NOMO-1 treated with DMSO at 0.1 percent for 48 hours (cell line): ENCODE measurements at regions not wholly inside any gene's neighbourhood (a gene's known extent, or its start where the extent isn't known, plus 50 kb on each side); places are given as distances from the start of the nearest gene placed in this dataset.
"Not testable (repeated sequence)": the region's sequence is repeated elsewhere in the genome, so short reads cannot be mapped to it uniquely, and the experiment has no call there.

Source experiments
- DNase-seq: peaks from one replicate; lab custom pipeline; 2025; ENCODE audit not compliant: unreplicated experiment; lab: John Stamatoyannopoulos, UW

DNA sequence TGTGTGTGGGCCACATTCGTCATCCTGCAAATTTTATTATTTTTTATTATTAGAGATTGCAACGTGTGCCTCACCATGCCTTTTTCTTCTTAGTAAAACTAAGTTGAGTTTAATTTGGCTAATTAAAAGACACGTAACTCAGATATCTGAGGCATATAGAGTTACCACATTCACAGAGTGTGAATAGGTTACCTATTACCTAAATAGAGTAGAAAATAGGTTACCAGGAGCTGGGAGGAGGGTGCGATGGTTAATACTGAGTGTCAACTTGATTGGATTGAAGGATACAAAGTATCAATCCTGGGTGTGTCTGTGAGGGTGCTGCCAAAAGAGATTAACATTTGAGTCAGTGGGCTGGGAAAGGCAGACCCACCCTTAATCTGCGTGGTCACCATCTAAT is 116.3 kb upstream of the CARD11 start:
- not testable (repeated sequence) for DNase-seq

DNA sequence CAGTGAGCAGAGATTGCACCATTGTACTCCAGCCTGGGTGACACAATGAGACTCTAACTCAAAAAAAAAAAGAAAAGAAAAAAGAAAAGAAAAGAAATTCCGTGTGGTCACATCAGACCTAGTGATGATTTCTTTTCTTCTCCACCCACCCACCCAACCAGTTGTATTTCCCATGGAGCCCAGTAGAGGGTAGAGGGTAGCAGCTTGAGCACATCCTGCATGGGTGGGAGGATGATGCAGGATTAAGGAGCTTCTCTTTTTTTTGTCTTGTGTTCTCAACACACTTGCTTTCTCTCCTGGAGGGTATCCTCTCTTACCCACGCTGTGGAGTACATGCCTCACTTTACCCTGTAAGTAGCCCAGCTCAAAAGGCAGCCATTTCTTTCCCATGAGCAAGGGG is 118.6 kb upstream of the CARD11 start:
- peak; percentile 60 for DNase-seq

DNA sequence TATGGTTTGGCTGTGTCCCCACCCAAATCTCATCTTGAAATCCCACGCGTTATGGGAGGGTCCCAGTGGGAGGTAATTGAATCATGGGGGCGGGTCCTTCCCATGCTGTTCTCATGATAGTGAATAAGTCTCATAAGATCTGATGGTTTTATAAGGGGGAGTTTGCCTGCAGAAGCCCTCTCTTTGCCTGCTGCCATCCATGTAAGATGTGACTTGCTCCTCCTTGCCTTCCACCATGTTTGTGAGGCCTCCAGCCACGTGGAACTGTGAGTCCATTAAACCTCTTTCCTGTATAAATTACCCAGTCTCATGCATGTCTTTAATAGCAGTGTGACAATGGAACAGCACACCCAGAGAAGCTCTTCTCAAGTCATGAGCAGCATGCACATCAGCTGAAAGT is 119.1 kb upstream of the CARD11 start:
- not testable (repeated sequence) for DNase-seq

DNA sequence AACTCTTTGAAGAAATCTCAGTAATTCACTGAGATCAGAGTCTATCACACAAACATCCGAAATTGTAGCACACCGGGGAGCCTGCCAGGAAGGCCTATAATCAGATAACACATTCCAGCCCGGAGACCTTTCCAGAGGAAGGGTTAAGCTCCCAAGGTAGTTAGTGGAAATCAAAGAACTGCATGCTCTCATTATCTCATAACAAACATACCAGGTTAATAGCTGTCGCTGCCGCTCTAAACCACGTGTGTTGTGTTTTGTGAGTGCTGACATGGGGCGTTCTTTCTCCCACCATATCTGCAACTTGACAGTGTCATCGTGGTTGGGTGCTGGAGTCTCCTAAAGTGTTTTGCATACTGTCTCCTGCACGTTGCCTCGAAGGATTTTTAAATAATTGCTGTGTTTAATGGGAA is 120.7 kb upstream of the CARD11 start:
- no peak for DNase-seq

DNA sequence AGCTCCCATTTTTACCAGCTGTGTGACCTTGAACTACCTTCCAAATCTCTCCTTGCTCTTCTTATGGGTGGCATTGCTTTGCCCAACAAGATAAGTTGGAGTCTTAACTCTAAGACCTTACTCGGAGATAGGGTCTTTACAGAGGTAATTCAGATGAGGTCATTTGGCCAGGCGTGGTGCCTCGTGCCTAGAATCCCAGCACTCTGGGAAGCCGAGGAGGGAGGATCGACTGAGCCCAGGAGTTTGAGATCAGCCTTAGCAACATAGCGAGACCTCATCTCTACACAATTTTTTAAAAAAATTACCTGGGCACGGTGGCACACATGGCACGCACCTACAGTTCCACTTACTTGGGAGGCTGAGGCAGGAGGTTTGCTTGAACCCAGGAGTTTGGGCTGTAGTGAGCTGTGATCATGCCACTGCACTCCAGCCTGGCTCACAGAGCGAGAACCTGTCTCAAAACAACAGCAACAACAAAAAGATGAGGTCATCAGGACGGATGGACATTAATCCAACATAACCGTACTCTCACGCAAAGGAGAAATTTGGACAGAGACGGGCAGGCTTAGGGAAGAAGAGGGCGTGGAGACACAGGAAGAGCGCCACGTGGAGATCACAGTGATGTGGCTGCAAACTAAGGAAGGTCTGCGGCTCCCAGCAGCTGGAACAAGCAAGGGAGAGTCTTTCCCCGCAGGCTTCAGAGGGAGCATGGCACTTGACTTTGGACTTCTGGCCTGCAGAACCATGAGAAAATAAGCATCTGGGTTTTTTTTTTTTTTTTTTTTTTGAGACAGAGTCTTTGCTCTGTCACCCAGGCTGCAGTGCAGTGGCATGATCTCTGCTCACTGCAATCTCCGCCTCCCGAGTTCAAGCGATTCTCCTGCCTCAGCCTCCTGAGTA is 122.3 kb upstream of the CARD11 start:
- DNase-seq: no peak

DNA sequence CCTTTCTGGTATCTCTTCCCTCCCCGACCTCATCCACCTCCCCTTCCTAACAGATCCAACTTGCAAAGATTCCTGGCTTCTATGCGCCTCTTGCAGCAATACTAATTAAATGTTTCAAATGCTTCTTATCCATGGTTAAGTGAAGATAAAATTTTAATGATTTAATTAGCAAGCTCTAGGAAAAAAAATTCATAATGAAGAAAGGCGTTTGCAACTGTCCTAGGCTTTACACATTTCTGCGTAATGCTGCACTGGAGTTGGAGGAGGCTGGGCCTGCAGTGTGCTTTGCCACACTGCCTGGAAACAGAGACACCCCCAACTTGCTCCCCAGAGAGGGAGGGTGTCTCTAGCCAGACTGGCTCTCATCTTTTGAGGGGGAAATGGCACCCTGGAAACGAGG is 123.9 kb upstream of the CARD11 start:
- DNase-seq: no peak

GRCh38 chr7:3168370-3168769 is 124.7 kb upstream of the CARD11 start:
- no peak for DNase-seq

GRCh38 chr7:3168869-3169268 is 125.2 kb upstream of the CARD11 start:
- DNase-seq: no peak

GRCh38 chr7:3172768-3173280 is 128.2 kb upstream of the SDK1 start:
- DNase-seq: no peak

DNA sequence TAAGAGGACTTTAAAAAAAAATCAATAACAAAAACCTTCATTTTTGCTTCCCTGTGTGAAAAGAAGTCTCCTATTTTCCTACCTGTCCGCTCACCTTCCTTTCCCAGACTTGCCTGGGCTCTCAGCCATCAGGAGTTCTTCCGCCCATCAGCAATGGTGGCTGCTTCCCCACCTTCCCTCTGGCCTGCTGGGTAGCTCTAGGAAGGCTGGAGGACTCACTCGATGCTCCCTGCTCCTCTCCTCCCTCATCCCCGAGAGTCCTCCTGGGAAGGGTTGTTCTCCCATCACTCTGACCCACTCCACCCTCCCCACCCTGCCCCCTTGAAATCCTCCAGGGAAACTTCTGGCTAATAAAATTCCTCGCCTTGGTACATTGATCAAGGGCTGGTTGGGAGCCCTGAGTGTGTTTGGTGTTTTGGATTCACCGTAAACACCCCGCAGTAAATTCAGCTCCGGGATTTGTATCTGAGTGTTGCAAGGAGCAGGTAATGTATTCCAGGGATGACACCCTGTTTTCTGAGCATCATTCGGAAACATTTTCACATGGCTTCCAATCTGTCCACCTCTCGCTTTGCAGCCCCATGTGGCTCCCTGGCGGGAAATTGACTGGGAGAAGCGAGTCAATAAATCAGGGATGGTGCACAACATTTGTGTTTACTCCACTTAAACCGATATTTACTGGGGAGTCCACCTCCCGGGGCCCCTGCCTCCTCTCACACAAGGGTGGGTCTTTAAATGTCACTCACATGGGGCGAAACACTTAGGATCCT is 126.4 kb upstream of the SDK1 start:
- DNase-seq: no peak

DNA sequence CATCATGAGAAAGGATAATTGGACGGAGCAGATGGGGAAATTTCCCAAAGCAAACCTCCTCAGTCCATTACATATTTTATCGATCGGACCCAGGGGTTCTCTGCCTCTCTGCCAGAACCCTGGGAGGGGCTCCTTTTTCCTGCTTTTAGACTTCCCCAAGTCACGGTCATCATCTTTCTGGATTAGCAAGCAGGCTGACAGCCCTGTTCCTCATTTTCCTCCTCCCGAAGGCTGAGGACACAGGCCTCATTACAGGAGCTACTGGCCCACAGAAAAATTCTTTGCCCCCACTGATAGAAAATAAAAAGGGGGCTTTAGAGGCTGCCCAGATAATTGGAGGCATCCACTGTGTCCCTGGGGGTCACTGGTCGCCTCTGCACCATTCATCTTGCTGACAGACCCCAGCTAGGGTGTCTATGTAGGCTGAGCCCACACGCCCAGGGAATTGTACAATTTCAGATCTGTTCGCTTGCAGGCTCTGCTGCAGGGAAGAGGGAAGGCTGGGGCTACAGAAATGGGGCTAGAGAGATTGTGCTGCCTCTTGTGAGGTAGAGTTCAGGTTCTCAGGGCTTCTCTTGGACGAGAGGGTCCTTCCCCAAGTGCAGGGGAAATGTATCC is 125.7 kb upstream of the SDK1 start:
- DNase-seq: no peak

DNA sequence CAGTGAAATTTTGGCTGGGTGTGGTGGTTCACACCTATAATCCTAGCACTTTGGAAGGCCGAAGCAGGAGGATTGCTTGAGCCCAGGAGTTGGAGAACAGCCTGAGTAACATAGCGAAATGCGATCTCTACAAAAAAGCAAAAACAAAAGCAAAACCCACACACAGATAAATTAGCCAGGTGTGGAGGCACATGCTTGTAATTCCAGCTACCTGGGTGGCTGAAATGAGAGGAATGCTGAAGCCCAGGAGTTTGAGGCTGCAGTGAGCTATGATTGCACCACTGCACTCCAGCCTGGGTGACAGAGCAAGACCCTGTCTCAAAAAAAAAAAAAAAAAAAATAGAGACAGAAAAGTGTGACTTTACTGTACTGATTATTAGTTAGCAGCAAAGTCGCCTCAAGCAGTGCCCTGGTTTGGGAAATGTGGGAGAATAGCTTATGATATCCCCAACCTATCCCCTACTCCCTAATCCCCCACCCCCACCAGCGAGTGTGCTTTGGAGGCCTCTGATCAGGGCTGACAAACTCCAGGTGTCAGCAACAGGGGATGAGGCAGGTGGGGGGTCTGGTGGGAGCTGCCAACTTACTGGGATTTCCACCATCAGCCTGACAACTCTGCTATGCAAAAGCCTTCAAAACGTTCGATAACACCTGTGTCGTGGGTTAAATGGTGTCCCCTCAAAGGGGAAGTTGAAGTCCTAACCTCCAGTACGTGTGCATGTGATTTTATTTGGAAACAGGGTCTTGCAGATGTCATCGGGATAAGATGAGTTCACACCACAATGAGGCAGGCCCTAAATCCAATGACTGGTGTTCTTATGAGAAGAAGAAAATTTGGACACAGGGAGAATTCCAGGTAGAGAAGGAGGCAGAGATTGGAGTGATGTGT is 124.7 kb upstream of the SDK1 start:
- no peak for DNase-seq

DNA sequence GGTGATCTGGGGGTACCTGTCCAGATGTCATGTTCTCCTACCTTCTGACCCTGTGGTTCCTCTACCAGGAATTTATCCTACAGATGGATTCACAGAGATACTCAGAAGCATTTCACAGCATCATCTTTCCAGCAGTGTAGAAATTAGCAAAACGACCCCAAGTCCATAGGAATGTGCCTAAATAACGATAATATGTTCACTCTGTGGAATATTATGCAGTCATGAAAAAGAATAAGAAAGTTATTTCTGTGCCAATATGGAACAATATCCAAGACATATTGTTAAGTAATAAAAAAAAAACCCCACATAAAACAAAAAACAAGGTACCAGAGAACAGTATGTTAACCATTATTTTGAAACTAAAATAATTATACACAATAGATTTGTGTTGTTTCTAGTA is 123.8 kb upstream of the SDK1 start:
- no peak for DNase-seq

DNA sequence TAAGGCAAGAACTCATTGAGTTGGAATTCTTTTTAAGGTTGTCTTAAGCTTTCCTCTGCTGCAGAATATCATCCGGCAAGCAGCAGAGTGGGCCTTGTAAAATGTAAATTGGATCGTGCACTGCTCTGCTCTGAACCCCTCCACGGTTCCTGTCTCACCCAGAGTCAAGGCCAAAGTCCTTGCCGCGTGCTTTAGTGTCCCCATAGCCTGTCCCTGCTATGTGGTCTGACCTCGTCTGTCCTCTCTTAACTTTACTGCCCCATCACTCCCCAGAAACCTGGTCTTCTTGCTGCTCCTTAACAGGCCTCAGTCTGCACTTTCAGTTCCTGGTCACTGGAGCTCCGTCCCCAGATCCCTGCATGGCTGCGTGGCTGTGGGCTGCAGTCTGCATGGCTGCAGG is 121.6 kb upstream of the SDK1 start:
- DNase-seq: no peak

DNA sequence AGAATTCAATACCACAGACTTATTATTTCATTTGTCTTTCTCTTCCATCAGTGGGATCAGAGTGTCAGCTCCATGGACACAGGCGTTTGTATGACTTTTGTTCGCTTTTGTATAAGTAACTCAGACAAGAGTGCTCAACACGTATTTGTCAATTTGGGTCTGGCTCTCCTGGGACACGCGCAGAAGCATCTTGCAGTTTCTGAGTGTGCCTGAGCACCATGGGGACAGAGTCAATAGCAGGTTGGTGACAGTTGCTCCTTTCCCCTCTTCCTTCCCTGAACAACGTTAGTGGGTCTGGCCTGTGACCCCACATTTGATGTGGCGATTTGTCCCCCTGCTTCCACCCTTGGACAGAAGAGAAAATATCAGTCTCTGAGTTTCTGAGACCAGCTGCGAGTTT is 120.4 kb upstream of the SDK1 start:
- no peak for DNase-seq

DNA sequence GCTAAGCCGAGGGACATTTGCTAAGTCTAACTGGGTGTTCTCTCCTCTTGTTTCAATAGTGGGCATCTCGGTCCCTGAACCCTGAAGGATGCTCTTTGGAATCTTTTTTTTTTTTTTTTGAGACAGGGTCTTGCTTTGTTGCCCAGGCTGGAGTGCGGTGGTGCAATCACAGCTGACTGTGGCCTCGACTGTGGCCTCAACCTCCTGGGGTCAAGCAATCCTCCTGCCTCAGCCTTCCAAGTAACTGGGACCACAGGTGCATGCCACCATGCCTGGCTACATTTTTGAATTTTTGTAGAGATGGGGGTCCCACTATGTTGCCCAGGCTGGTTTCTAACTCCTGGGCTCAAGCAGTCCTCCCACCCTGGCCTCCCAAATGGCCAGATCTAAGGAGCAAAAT is 119.0 kb upstream of the SDK1 start:
- not testable (repeated sequence) for DNase-seq

GRCh38 chr7:3187444-3188040 is 113.5 kb upstream of the SDK1 start:
- DNase-seq: no peak

GRCh38 chr7:3188946-3189345 is 112.1 kb upstream of the SDK1 start:
- no peak for DNase-seq

- peak; percentile 40 for DNase-seq
These were observed 109.5 kb upstream of the SDK1 start for GRCh38 chr7:3191548-3191947.

- no peak for DNase-seq
These were observed 108.4 kb upstream of the SDK1 start for GRCh38 chr7:3192669-3193068.
